PC-9 (cell line): ENCODE measurements at regions not wholly inside any gene's neighbourhood (a gene's known extent, or its start where the extent isn't known, plus 50 kb on each side); places are given as distances from the start of the nearest gene placed in this dataset.

Experiments
- CTCF ChIP-seq: fragments of 200-600 bp; sonication (generic); conservative IDR thresholded peaks from 2 replicates; pipeline ENCODE4 v1.6.1; 2017; ENCODE audit warnings: mixed run types, antibody characterized with exemption, mild to moderate bottlenecking, moderate library complexity
- EZH2 ChIP-seq: fragments of 200-600 bp; sonication (generic); IDR thresholded peaks from 2 replicates; pipeline ENCODE4 v1.8.0; 2017; ENCODE audit warnings: antibody characterized with exemption, low read depth

- TF ChIP-seq CTCF (no peak), EZH2 (no peak)
These were observed 2360.1 kb downstream of the PCDH7 start for GRCh38 chr4:33080275-33080674.
